ENCODE measurements at regions not wholly inside any gene's neighbourhood (a gene's known extent, or its start where the extent isn't known, plus 50 kb on each side); places are given as distances from the start of the nearest gene placed in this dataset.

DNA sequence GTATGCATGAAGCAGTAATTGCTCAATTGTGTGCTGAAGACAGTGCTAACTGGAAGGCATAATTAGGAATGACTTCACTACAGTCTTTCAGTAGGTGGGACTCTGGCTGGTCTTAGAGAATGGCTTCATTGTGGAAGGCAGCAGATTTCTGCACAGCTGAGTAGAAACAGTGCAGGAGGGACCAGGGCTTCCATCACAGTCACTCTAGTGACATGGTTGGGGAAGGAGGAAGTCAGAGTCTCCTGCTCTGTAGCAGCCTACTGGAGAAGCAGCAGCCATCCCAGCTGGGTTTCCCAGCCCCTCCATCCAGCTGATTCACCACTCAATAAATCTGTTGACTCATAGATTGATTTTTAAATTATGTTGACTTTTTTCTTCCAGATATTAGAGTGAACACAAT is 80.6 kb upstream of the DBX2 start:
- TF ChIP-seq, protein P1, sequence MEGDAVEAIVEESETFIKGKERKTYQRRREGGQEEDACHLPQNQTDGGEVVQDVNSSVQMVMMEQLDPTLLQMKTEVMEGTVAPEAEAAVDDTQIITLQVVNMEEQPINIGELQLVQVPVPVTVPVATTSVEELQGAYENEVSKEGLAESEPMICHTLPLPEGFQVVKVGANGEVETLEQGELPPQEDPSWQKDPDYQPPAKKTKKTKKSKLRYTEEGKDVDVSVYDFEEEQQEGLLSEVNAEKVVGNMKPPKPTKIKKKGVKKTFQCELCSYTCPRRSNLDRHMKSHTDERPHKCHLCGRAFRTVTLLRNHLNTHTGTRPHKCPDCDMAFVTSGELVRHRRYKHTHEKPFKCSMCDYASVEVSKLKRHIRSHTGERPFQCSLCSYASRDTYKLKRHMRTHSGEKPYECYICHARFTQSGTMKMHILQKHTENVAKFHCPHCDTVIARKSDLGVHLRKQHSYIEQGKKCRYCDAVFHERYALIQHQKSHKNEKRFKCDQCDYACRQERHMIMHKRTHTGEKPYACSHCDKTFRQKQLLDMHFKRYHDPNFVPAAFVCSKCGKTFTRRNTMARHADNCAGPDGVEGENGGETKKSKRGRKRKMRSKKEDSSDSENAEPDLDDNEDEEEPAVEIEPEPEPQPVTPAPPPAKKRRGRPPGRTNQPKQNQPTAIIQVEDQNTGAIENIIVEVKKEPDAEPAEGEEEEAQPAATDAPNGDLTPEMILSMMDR (IDR thresholded peaks at IDR 0.05; ENCODE audit: low read depth, low read length): no peak
- TF ChIP-seq, protein P2, sequence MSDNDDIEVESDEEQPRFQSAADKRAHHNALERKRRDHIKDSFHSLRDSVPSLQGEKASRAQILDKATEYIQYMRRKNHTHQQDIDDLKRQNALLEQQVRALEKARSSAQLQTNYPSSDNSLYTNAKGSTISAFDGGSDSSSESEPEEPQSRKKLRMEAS (IDR thresholded peaks at IDR 0.05; ENCODE audit: low read depth, low read length): no peak
- no peak for TF ChIP-seq POLR2A (IDR thresholded peaks at IDR 0.05; ENCODE audit: extremely low read depth, insufficient read length)

Data from NB4 (cell line).